ENCODE measurements at regions not wholly inside any gene's neighbourhood (a gene's known extent, or its start where the extent isn't known, plus 50 kb on each side); places are given as distances from the start of the nearest gene placed in this dataset.

- TF ChIP-seq POLR2A (IDR thresholded peaks at IDR 0.05; ENCODE audit: low read depth, low read length) (no peak), POLR2AphosphoS5 (IDR thresholded peaks at IDR 0.05; ENCODE audit: low read depth, low read length) (no peak), TAF1 (IDR thresholded peaks at IDR 0.05; ENCODE audit: borderline replicate concordance, low read depth, low read length) (no peak)
These were observed 928.4 kb downstream of the TMTC2 start for GRCh38 chr12:83615152-83615551.
